Gastrocnemius medialis (tissue), 4 donors: ENCODE measurements at regions not wholly inside any gene's neighbourhood (a gene's known extent, or its start where the extent isn't known, plus 50 kb on each side); places are given as distances from the start of the nearest gene placed in this dataset.

ENCODE experiments used
- ATAC-seq, 2 donors: fragments of 150-250 bp; one replicate each; pipeline ENCODE4 v1.9.1; 2016
- DNase-seq, 2 donors: peaks; one replicate each; pipeline ENCODE4 v3.0.0-alpha.2; 2019
- H3K27ac ChIP-seq, 4 donors: fragments of 200-600 bp; sonication (generic); 1 replicate in 1 of 4; 2 replicates in 3 of 4; pipeline ENCODE4 v1.5.1; 2016 to 2018; ENCODE audit warnings: mild to moderate bottlenecking in 2 of 4, moderate library complexity in 1 of 4
- H3K27me3 ChIP-seq, 3 donors: fragments of 200-600 bp; sonication (generic) in 2 of 3; 1 replicate in 1 of 3; 2 replicates in 2 of 3; pipeline versions ENCODE4 v1.5.1 to v1.6.0; 2016 to 2019; ENCODE audit warnings: mild to moderate bottlenecking in 1 of 3, moderate library complexity in 1 of 3
- H3K36me3 ChIP-seq, 2 donors: fragments of 200-600 bp; sonication (generic) in 1 of 2; one replicate each; pipeline ENCODE4 v1.5.1; 2017 to 2018
- H3K4me1 ChIP-seq, 2 donors: fragments of 200-600 bp; sonication (generic) in 1 of 2; one replicate each; pipeline ENCODE4 v1.5.1; 2016 to 2017; ENCODE audit warnings: mild to moderate bottlenecking in 2 of 2
- H3K4me3 ChIP-seq, 4 donors: fragments of 200-600 bp; sonication (generic) in 3 of 4; 1 replicate in 1 of 4; 2 replicates in 3 of 4; pipeline ENCODE4 v1.5.1; 2016 to 2019; ENCODE audit warnings: mild to moderate bottlenecking in 2 of 4
- H3K9me3 ChIP-seq, 3 donors: fragments of 200-600 bp; sonication (generic) in 2 of 3; 1 replicate in 1 of 3; 2 replicates in 2 of 3; pipeline ENCODE4 v1.5.1; 2016 to 2019
- POLR2A ChIP-seq, 2 donors: fragments of 450-650 bp; IDR thresholded peaks; one replicate each; pipeline ENCODE4 v1.6.1; 2017; ENCODE audit warnings: antibody characterized with exemption in 2 of 2, mild to moderate bottlenecking in 2 of 2, moderate library complexity in 2 of 2
- in situ Hi-C, 4 donors: fragments of 200-750 bp; cut with MboI; loops; one replicate each; pipeline versions ENCODE4 v1.15.0 to v1.8.0; 2017; ENCODE audit warnings: low sequenced_read_pairs in 4 of 4
- intact Hi-C: fragments of 100-400 bp; cut with DNase I; formaldehyde crosslinking; loops from one replicate; pipeline ENCODE4 v1.15.1; 2023; ENCODE audit warnings: low total_unique reads
- TF ChIP-seq, protein P1 (sequence below), 5 experiments: fragments of 450-650 bp in 3 of 5; fragments of 200-600 bp in 2 of 5; sonication (generic) in 2 of 5; IDR thresholded peaks in 4 of 5; conservative IDR thresholded peaks in 1 of 5; 1 replicate in 4 of 5; 2 replicates in 1 of 5; pipeline ENCODE4 v1.5.1; 2016 to 2019; ENCODE audit warnings: antibody characterized with exemption in 5 of 5, mild to moderate bottlenecking in 3 of 5, moderate library complexity in 3 of 5

DNA sequence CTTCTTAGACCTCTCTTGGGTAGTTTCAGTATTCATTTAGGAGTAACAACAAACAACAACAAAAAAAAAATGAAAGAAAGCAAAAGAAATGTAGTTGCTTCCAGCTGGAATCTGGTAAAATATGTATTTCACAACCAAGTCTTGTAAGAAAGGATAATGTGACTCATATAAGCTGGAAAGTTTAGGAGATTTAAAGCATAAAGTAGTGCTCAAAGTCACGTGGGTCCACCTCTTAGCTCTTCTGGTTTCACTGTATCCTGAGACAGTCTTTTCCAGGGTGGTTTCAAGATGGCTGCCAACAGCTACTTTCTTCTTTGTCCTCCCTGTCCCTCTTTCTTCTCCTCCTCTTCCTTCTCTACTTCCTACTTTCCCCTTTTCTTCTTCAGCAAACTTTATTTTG is 69.5 kb upstream of the CDK13 start:
- Histone ChIP-seq H3K36me3 (no peaks in the 10 kb centered on the region), H3K9me3 (no peaks in the 10 kb centered on the region), H3K4me3 (no peak overlapping the region), H3K27ac (no peak overlapping the region), H3K4me1 (no peaks in the 10 kb centered on the region), H3K27me3 (peaks cover 0 to 3% (median 0%) of the 10 kb centered on the region in 3 donors)
- TF ChIP-seq POLR2A (IDR thresholded peaks at IDR 0.05): no peak
- TF ChIP-seq, protein P1, sequence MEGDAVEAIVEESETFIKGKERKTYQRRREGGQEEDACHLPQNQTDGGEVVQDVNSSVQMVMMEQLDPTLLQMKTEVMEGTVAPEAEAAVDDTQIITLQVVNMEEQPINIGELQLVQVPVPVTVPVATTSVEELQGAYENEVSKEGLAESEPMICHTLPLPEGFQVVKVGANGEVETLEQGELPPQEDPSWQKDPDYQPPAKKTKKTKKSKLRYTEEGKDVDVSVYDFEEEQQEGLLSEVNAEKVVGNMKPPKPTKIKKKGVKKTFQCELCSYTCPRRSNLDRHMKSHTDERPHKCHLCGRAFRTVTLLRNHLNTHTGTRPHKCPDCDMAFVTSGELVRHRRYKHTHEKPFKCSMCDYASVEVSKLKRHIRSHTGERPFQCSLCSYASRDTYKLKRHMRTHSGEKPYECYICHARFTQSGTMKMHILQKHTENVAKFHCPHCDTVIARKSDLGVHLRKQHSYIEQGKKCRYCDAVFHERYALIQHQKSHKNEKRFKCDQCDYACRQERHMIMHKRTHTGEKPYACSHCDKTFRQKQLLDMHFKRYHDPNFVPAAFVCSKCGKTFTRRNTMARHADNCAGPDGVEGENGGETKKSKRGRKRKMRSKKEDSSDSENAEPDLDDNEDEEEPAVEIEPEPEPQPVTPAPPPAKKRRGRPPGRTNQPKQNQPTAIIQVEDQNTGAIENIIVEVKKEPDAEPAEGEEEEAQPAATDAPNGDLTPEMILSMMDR (IDR thresholded peaks at IDR 0.05 in 4 of 5, conservative IDR thresholded peaks at IDR 0.05 in 1 of 5): no peak
- intact Hi-C loops: no loop called here
- DNase-seq (no peak), ATAC-seq (no peak)
- in situ Hi-C loops: no loop called here

DNA sequence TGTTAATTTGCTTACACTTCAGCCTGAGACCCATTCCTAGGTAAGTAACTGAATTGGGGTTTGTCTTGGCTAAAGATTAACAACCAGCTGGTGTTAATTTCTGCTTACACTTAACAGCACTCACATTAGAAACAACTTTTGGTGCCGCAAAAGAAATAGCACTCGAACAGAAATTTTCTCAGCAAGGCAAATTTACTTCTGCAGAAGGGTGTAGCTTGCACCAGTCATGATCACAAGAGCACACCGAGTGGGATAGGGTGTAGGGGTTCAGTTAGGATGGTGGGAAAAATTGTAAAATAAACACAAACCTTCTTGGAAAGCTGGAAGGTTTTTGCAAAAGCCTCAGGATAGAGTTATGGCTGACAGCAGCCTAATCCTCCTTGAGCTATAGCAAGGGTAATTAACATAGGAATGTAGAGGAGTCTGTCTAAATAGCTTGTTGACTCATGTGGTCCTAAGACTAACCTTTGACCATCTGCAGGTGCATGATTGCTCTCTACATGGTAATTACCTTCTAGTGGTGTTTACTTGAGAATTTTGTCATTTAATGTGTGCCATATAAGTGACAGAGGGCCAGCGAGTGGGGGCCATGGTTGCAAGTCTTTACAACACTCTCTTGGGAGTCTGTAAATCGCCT is 67.8 kb upstream of the CDK13 start:
- ATAC-seq (no peak), DNase-seq (no peak)
- Histone ChIP-seq H3K27me3 (peaks cover 0 to 3% (median 0%) of the 10 kb centered on the region in 3 donors), H3K9me3 (no peaks in the 10 kb centered on the region), H3K4me1 (no peaks in the 10 kb centered on the region), H3K4me3 (no peak overlapping the region), H3K36me3 (no peaks in the 10 kb centered on the region), H3K27ac (no peak overlapping the region)
- in situ Hi-C loops: no loop called here
- intact Hi-C loops: no loop called here
- no peak for TF ChIP-seq POLR2A (IDR thresholded peaks at IDR 0.05)
- TF ChIP-seq, protein P1 (IDR thresholded peaks at IDR 0.05 in 4 of 5, conservative IDR thresholded peaks at IDR 0.05 in 1 of 5): no peak

DNA sequence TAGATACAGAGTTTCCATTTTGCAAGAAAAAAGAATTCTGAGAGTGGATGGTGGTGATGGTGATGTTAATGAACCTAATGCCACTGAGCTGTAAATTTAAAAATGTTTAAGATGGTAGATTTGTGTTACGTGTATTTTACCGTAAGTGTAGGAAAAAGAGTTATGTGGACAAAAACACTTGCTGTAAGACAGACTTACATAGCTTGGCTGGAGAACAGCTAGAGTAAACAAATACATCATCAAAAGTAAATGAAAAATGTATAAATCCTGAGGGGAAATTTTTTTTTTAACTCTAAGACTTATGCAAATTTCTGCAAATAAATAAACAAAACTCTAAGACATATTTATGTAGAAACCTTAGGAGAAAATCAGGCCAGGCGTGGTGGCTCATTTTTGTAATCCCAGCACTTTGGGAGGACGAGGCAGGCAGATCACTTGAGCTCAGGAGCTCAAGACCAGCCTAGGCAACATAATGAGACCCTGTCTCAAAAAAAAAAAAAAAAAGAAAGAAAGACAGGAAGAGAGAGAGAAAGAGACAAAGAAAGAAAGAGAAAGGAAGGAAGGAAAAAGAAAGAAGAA is 66.2 kb upstream of the CDK13 start:
- TF ChIP-seq, protein P1 (IDR thresholded peaks at IDR 0.05 in 4 of 5, conservative IDR thresholded peaks at IDR 0.05 in 1 of 5): no peak
- no peak for TF ChIP-seq POLR2A (IDR thresholded peaks at IDR 0.05)
- H3K4me1 ChIP-seq: no peaks in the 10 kb centered on the region
- ATAC-seq: no peak
- H3K27me3 ChIP-seq: peaks cover 0 to 3% (median 0%) of the 10 kb centered on the region in 3 donors
- in situ Hi-C loops (no loop called here), intact Hi-C loops (no loop called here)
- no peak for DNase-seq
- no peaks in the 10 kb centered on the region for H3K9me3 ChIP-seq
- H3K27ac ChIP-seq: no peak overlapping the region
- no peaks in the 10 kb centered on the region for H3K36me3 ChIP-seq
- no peak overlapping the region for H3K4me3 ChIP-seq

DNA sequence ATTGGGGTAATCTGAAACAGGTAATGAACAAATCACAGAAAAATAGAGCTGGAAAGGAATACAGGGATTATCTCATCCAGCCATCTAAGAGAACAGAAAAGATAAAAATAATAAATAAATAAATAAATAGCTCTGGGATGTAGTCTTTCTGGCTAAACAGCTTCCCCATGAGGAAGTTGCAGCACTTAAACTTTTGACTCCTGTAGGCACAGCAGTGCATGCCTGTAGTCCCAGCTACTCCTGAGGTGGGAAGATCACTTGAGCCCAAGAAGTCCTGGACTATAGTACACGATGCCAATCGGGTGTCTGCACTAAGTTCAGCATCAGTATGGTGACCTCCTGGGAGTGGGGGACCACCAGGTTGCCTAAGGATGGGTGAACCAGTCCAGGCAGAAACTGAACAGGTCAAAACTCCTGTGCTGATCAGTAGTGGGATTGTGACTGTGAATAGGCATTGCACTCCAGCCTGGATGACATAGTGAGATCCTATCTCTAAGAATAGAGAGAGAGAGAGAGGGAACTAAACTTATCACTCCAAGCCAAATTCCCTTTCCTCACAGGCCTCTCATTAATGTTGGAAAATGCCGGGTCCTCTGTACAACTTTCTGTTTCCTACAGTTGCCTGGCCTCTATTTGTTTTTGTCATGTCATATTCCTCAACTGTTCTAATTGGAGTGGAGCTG is 61.7 kb upstream of the CDK13 start:
- DNase-seq (no peak), ATAC-seq (no peak)
- no peaks in the 10 kb centered on the region for H3K4me1 ChIP-seq
- in situ Hi-C loops (no loop called here), intact Hi-C loops (no loop called here)
- no peak overlapping the region for H3K4me3 ChIP-seq
- no peak for TF ChIP-seq POLR2A (IDR thresholded peaks at IDR 0.05)
- TF ChIP-seq, protein P1 (IDR thresholded peaks at IDR 0.05 in 4 of 5, conservative IDR thresholded peaks at IDR 0.05 in 1 of 5): no peak
- no peak overlapping the region for H3K27ac ChIP-seq
- no peaks in the 10 kb centered on the region for H3K9me3 ChIP-seq
- no peaks in the 10 kb centered on the region for H3K27me3 ChIP-seq
- no peaks in the 10 kb centered on the region for H3K36me3 ChIP-seq
